HepG2 (cell line): ENCODE measurements at regions not wholly inside any gene's neighbourhood (a gene's known extent, or its start where the extent isn't known, plus 50 kb on each side); places are given as distances from the start of the nearest gene placed in this dataset.

ENCODE experiments used
- ATAC-seq: fragments of 200-7000 bp; cut with Tn5 transposase; 3 replicates; pipeline ENCODE4 v1.9.1; 2020; ENCODE audit warnings: mild to moderate bottlenecking, moderate library complexity
- BruUV-seq: library from RNA; stranded (reverse); fragments of 400-500 nt; replicated peaks from 2 replicates; lab custom pipeline; 2021; lab: Mats Ljungman, UMichigan
- CTCF ChIA-PET: fragments of 300-600 bp; formaldehyde crosslinking; extraction: SDS; loops from one replicate; lab custom pipeline; 2021; ENCODE audit warnings: low total read pairs, inconsistent platforms, low intra/inter-chr PET ratio; lab: Yijun Ruan, JAX
- POLR2A ChIA-PET: fragments of 350-600 bp; sonication (Branson Sonifier 250); formaldehyde crosslinking; loops from one replicate; lab custom pipeline; 2020; ENCODE audit warnings: antibody characterized with exemption, inconsistent platforms; lab: Yijun Ruan, JAX
- DNase-seq: peaks from one replicate; pipeline ENCODE4 v3.0.0-alpha.2; 2015; ENCODE audit warnings: low spot score
- FAIRE-seq: peaks from 3 replicates; lab custom pipeline; 2011; peaks lifted over from hg19 to GRCh38; lab: Jason Lieb, UNC
- H2AFZ ChIP-seq: one replicate; pipeline ENCODE4 v1.6.1; 2011; ENCODE audit warnings: low read length, inconsistent platforms
- H3K27ac ChIP-seq: fragments of 300-600 bp; 3 replicates; pipeline ENCODE4 v1.8.0; 2011; ENCODE audit warnings: mixed run types, mild to moderate bottlenecking, mixed read lengths, low read length, inconsistent platforms; ENCODE audit not compliant: insufficient read depth; ENCODE audit errors: extremely low read length
- H3K27me3 ChIP-seq, 2 experiments: fragments of 200-600 bp in 1 of 2; 2 replicates in 1 of 2; 3 replicates in 1 of 2; pipeline versions ENCODE4 v1.6.0 to v1.8.0; 2011; ENCODE audit warnings: low read length in 2 of 2, mild to moderate bottlenecking in 2 of 2, moderate library complexity in 2 of 2, inconsistent platforms in 1 of 2; ENCODE audit not compliant: insufficient read depth in 2 of 2, control insufficient read depth in 1 of 2
- H3K36me3 ChIP-seq, 2 experiments: fragments of 200-600 bp in 1 of 2; replicated peaks in 1 of 2; 2 replicates in 1 of 2; 3 replicates in 1 of 2; pipeline versions ENCODE4 v1.5.1 to v1.8.0; 2011; ENCODE audit warnings: low read length in 2 of 2, inconsistent platforms in 1 of 2; ENCODE audit not compliant: insufficient read depth in 2 of 2, control insufficient read depth in 1 of 2
- H3K4me1 ChIP-seq: 2 replicates; pipeline ENCODE4 v1.5.1; 2012; ENCODE audit warnings: low read length, inconsistent platforms; ENCODE audit not compliant: insufficient read depth
- H3K4me2 ChIP-seq: 2 replicates; pipeline ENCODE4 v1.6.0; 2011; ENCODE audit warnings: low read depth, low read length, inconsistent platforms
- H3K4me3 ChIP-seq, 3 experiments: fragments of 200-600 bp in 1 of 3; sonication (generic), shearing (Covaris generic) in 1 of 3; replicated peaks in 1 of 3; 2 replicates each; pipeline ENCODE4 v1.5.1; 2011 to 2016; ENCODE audit warnings: low read length in 3 of 3, inconsistent platforms in 2 of 3, low read depth in 2 of 3, mild to moderate bottlenecking in 2 of 3, control low read depth in 1 of 3, mixed read lengths in 1 of 3; ENCODE audit not compliant: insufficient read depth in 1 of 3
- H3K79me2 ChIP-seq: one replicate; pipeline ENCODE4 v1.6.1; 2011; ENCODE audit warnings: low read length, inconsistent platforms; ENCODE audit not compliant: insufficient read depth
- H3K9ac ChIP-seq: 2 replicates; pipeline ENCODE4 v1.6.0; 2011; ENCODE audit warnings: mild to moderate bottlenecking, low read depth, low read length, inconsistent platforms; ENCODE audit not compliant: insufficient read depth
- H3K9me3 ChIP-seq: 2 replicates; pipeline ENCODE4 v1.5.1; 2012; ENCODE audit warnings: mild to moderate bottlenecking, low read length
- H4K20me1 ChIP-seq: 2 replicates; pipeline ENCODE4 v1.6.0; 2011; ENCODE audit warnings: inconsistent platforms, mild to moderate bottlenecking, low read length, moderate library complexity; ENCODE audit not compliant: insufficient read depth
- KDM2A ChIP-seq: sonication (generic); formaldehyde crosslinking; IDR thresholded peaks from 2 replicates; pipeline ENCODE4 v1.4.0; 2020; ENCODE audit warnings: low read depth, missing genetic modification reagents, borderline replicate concordance
- KDM5B ChIP-seq: sonication (generic); formaldehyde crosslinking; IDR thresholded peaks from 2 replicates; pipeline ENCODE4 v1.4.0; 2020; ENCODE audit warnings: missing genetic modification reagents, mild to moderate bottlenecking, borderline replicate concordance
- PAWR ChIP-seq: sonication (generic); formaldehyde crosslinking; IDR thresholded peaks from 2 replicates; pipeline ENCODE4 v1.4.0; 2020; ENCODE audit warnings: missing genetic modification reagents, mild to moderate bottlenecking, borderline replicate concordance
- POGZ ChIP-seq: sonication (generic); formaldehyde crosslinking; IDR thresholded peaks from 2 replicates; pipeline ENCODE4 v1.4.0; 2020; ENCODE audit warnings: mild to moderate bottlenecking, missing genetic modification reagents
- SATB2 ChIP-seq: sonication (generic); formaldehyde crosslinking; IDR thresholded peaks from 2 replicates; pipeline ENCODE4 v1.5.0; 2020; ENCODE audit warnings: missing genetic modification reagents
- WGBS: methylation state at CpG from one replicate; pipeline ENCODE4 v1.1.6; 2017; ENCODE audit warnings: low lambda C conversion rate; 5-methylcytosine and 5-hydroxymethylcytosine counted together
- in situ Hi-C: cut with HindIII; loops from 2 replicates; pipeline ENCODE4 v1.10.0; 2017; ENCODE audit warnings: low pct_unique_long_range_greater_than_20kb; ENCODE audit not compliant: extremely low pct_ligation_motif_present
- intact Hi-C: fragments of 100-400 bp; cut with micrococcal nuclease; formaldehyde crosslinking; loops from one replicate; pipeline ENCODE4 v1.10.0; 2022; ENCODE audit not compliant: unreplicated experiment
- TF ChIP-seq, protein P1 (sequence below): sonication (generic); formaldehyde crosslinking; IDR thresholded peaks from 2 replicates; pipeline ENCODE4 v1.8.1; 2023; ENCODE audit warnings: mild to moderate bottlenecking, missing genetic modification reagents

DNA sequence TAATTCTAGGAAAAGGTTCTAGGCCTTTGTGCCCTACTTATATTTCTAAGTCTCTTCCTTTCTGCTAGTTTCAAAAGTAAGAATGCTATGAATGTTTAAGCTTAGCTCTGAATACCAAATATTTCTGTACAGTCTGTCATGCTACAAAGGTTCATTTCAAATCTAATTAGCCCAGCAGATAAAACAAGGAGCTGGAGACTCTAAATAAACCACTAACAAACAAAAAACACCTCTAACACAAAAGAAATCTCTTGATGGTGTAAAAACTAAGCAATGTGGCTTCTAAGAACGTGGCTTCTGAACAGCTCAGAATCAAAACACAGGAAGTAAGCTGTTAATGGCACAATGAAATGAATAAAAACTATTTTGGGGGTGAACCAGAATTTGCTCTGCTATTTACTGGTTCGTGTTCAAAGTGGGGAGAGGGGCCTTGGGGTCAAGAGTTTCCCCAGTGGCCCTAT lies 198.3 kb downstream of the BCAS1 start (continued):
- TF ChIP-seq, protein P1, sequence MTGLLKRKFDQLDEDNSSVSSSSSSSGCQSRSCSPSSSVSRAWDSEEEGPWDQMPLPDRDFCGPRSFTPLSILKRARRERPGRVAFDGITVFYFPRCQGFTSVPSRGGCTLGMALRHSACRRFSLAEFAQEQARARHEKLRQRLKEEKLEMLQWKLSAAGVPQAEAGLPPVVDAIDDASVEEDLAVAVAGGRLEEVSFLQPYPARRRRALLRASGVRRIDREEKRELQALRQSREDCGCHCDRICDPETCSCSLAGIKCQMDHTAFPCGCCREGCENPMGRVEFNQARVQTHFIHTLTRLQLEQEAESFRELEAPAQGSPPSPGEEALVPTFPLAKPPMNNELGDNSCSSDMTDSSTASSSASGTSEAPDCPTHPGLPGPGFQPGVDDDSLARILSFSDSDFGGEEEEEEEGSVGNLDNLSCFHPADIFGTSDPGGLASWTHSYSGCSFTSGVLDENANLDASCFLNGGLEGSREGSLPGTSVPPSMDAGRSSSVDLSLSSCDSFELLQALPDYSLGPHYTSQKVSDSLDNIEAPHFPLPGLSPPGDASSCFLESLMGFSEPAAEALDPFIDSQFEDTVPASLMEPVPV: no peak
- TF ChIP-seq POGZ (CRISPR knock-in tag) (no peak), PAWR (no peak), KDM5B (no peak)

DNA sequence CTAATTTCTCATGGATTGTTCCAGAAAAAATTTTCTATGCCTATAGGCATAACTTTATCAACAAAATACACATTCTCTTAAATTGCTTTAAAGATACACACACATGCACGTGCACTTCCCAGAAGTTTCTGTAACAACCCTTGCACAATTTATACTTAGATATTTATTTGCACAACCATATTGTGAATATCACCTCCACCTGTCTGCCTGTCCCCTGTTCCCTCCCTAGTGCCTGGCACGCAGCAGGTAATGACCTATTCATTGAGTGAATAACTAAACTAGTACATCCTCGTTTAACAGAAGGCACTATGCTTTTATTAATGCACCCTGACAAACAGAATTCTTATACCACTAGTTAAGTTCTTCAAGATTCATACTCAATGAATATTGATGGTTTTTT lies 198.9 kb downstream of the BCAS1 start:
- DNase-seq (no peak), ATAC-seq (no peak), FAIRE-seq (no peak)
- H3K36me3 ChIP-seq: no peaks in the 10 kb centered on the region
- CTCF ChIA-PET: interaction anchor here (1.7 kb wide), 1 partner anchor 293 kb away, joined by 7 read pairs; no protein-coding TSS in a partner anchor
- no peaks in the 10 kb centered on the region for H3K27me3 ChIP-seq
- TF ChIP-seq KDM2A (no peak), SATB2 (CRISPR knock-in tag) (0 out of 2 replicates have a peak, but pooled peaks have one; percentile 11)
- no peaks in the 10 kb centered on the region for H3K9me3 ChIP-seq
- WGBS: 63% methylated on average over 3 of the region's 3 CpGs
- H3K79me2 ChIP-seq: no peaks in the 10 kb centered on the region
- no peak overlapping the region for H3K27ac ChIP-seq
- POLR2A ChIA-PET: interaction anchor here (1.9 to 2.3 kb wide), 2 partner anchors 133 to 275 kb away, joined by 5 to 6 read pairs; no protein-coding TSS in a partner anchor
- in situ Hi-C loops (loop anchor here (5.0 kb wide), 1 partner anchor 294 kb away; no protein-coding TSS in a partner anchor), intact Hi-C loops (loop anchor here (2.0 kb wide), 1 partner anchor 193 kb away; no protein-coding TSS in a partner anchor)
- BruUV-seq: no TSS peak
- H3K4me1 ChIP-seq: peaks cover 58% of the 10 kb centered on the region
- H4K20me1 ChIP-seq: no peaks in the 10 kb centered on the region
- no peak overlapping the region for H3K4me2 ChIP-seq
- H2AFZ ChIP-seq: no peak overlapping the region
- no peak overlapping the region for H3K9ac ChIP-seq
- H3K4me3 ChIP-seq: no peak overlapping the region
